ENCODE measurements at regions not wholly inside any gene's neighbourhood (a gene's known extent, or its start where the extent isn't known, plus 50 kb on each side); places are given as distances from the start of the nearest gene placed in this dataset.

DNA sequence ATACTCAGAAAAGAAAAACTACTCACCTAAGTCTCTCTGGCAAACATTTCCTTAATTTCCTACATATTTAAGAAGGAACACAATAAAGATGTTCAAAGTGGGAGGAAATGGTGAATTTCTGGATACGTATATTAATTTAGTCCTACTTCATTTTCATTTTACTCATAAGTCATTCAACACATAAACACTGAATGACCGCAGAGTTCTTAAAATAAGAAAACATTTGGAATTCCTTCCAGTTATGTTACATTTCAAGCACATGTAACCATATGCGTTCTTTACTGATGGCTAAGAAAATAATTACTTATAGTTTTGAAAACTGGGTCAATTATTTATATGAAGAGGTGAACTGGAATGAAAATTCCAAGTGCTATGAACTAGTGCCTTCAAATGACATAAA lies 409.3 kb downstream of the BCAT1 start:
- Histone ChIP-seq H2BK120ac (ENCODE audit: low read depth, low read length) (no peak overlapping the region), H3K36me3 (replicated peaks in 1 of 2; ENCODE audit: control insufficient read depth in 2 of 2, insufficient read depth in 2 of 2, low read length in 2 of 2) (peaks cover 0 to 3% of the 10 kb centered on the region in 2 donors), H2AK5ac (ENCODE audit: low read depth, low read length) (no peak overlapping the region), H3K27ac (replicated peaks; ENCODE audit: low read length) (no peak overlapping the region), H2BK5ac (ENCODE audit: low read length) (no peak overlapping the region), H3K9ac (ENCODE audit: low read depth, low read length, poor library complexity) (no peak overlapping the region), H3K23ac (ENCODE audit: low read depth, low read length, poor library complexity) (no peak overlapping the region), H4K8ac (ENCODE audit: low read depth, low read length) (no peak overlapping the region), H3K14ac (ENCODE audit: low read length) (no peak overlapping the region), H3K4me2 (ENCODE audit: insufficient read depth, low read length, poor library complexity, severe bottlenecking) (no peak overlapping the region), H4K91ac (ENCODE audit: low read depth, low read length, poor library complexity) (no peak overlapping the region), H2BK15ac (ENCODE audit: low read length) (no peak overlapping the region), H3K9me3 (replicated peaks in 1 of 2; ENCODE audit: control insufficient read depth in 2 of 2, insufficient read depth in 1 of 2, low read depth in 1 of 2, low read length in 2 of 2) (peaks cover 0 to 5% of the 10 kb centered on the region in 2 donors), H3K79me1 (ENCODE audit: low read depth, low read length) (no peaks in the 10 kb centered on the region), H3K18ac (ENCODE audit: low read length) (no peak overlapping the region), H3K4me3 (ENCODE audit: low read length in 2 of 2) (no peak overlapping the region), H3K27me3 (ENCODE audit: control insufficient read depth in 3 of 3, insufficient read depth in 3 of 3, low read depth in 1 of 3, low read length in 3 of 3) (no peaks in the 10 kb centered on the region), H3K4me1 (ENCODE audit: control insufficient read depth in 2 of 2, insufficient read depth in 1 of 2, low read depth in 1 of 2, low read length in 2 of 2) (peaks cover 12 to 26% of the 10 kb centered on the region in 2 donors), H3K4ac (ENCODE audit: low read length) (no peak overlapping the region), H2BK12ac (ENCODE audit: low read length) (no peak overlapping the region), H2AFZ (ENCODE audit: low read length) (no peak overlapping the region)
- WGBS, 2 donors (ENCODE audit: extremely low coverage in 2 of 2, insufficient read length in 2 of 2, insufficient replicate concordance in 1 of 2): no CpG with 5 or more reads among the region's 3 CpGs
- no peak for DNase-seq (ENCODE audit: low spot score)

DNA sequence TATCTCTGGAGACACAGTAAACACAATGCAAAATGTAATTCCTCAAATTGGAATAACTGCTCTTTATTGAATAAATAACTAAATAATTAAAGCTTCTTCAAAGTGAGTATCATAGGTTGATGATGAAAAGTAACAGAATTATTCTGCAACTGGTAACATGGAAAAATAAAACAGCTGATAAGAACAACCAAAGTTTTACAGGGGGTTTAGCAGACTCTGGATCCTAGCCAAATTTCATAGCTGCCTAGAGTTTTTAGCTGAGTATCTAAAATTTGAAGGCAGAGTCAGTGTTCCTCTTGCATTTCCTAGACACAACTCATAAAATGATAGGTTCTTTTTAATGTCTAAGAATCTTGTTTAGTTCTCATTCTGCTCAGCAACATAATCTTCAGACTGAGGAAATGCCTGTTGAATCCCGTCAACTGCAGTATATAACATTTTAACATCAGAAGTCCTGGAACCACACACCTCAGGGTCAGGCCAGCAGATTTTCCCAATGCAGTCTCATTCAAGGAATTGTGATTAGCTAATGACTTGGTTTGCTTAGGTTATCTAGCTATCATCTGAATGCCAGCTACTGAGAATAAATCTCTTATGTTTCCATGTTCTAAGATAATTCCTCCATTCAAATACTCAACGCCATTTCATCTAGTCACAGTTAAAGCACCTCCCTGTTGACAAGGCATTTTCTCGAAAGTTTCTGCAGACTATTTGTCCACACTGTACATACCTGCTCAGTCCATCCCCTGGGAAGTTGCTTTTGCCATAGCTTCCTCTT lies 411.6 kb downstream of the BCAT1 start:
- Histone ChIP-seq H3K36me3 (replicated peaks in 1 of 2; ENCODE audit: control insufficient read depth in 2 of 2, insufficient read depth in 2 of 2, low read length in 2 of 2) (no peaks in the 10 kb centered on the region), H3K4me3 (ENCODE audit: low read length in 2 of 2) (no peak overlapping the region), H3K9me3 (replicated peaks in 1 of 2; ENCODE audit: control insufficient read depth in 2 of 2, insufficient read depth in 1 of 2, low read depth in 1 of 2, low read length in 2 of 2) (no peaks in the 10 kb centered on the region), H3K23ac (ENCODE audit: low read depth, low read length, poor library complexity) (no peak overlapping the region), H4K8ac (ENCODE audit: low read depth, low read length) (no peak overlapping the region), H3K79me1 (ENCODE audit: low read depth, low read length) (no peaks in the 10 kb centered on the region), H2BK12ac (ENCODE audit: low read length) (no peak overlapping the region), H3K18ac (ENCODE audit: low read length) (no peak overlapping the region), H4K91ac (ENCODE audit: low read depth, low read length, poor library complexity) (no peak overlapping the region), H2AFZ (ENCODE audit: low read length) (no peak overlapping the region), H3K14ac (ENCODE audit: low read length) (no peak overlapping the region), H3K27ac (replicated peaks; ENCODE audit: low read length) (no peak overlapping the region), H3K4me1 (ENCODE audit: control insufficient read depth in 2 of 2, insufficient read depth in 1 of 2, low read depth in 1 of 2, low read length in 2 of 2) (peaks cover 14 to 36% of the 10 kb centered on the region in 2 donors), H2BK120ac (ENCODE audit: low read depth, low read length) (no peak overlapping the region), H2BK15ac (ENCODE audit: low read length) (no peak overlapping the region), H2AK5ac (ENCODE audit: low read depth, low read length) (no peak overlapping the region), H3K4me2 (ENCODE audit: insufficient read depth, low read length, poor library complexity, severe bottlenecking) (no peak overlapping the region), H3K4ac (ENCODE audit: low read length) (no peak overlapping the region), H2BK5ac (ENCODE audit: low read length) (no peak overlapping the region), H3K27me3 (ENCODE audit: control insufficient read depth in 3 of 3, insufficient read depth in 3 of 3, low read depth in 1 of 3, low read length in 3 of 3) (no peaks in the 10 kb centered on the region), H3K9ac (ENCODE audit: low read depth, low read length, poor library complexity) (no peak overlapping the region)
- no CpG with 5 or more reads among the region's 3 CpGs for WGBS, 2 donors (ENCODE audit: extremely low coverage in 2 of 2, insufficient read length in 2 of 2, insufficient replicate concordance in 1 of 2)
- DNase-seq (ENCODE audit: low spot score): no peak

- H3K18ac ChIP-seq (ENCODE audit: low read length): no peak overlapping the region
- no peak overlapping the region for H2BK120ac ChIP-seq (ENCODE audit: low read depth, low read length)
- H2AK5ac ChIP-seq (ENCODE audit: low read depth, low read length): no peak overlapping the region
- no peak overlapping the region for H4K91ac ChIP-seq (ENCODE audit: low read depth, low read length, poor library complexity)
- H3K36me3 ChIP-seq (replicated peaks in 1 of 2; ENCODE audit: control insufficient read depth in 2 of 2, insufficient read depth in 2 of 2, low read length in 2 of 2): no peaks in the 10 kb centered on the region
- H3K23ac ChIP-seq (ENCODE audit: low read depth, low read length, poor library complexity): no peak overlapping the region
- no peak overlapping the region for H2BK15ac ChIP-seq (ENCODE audit: low read length)
- H3K4me3 ChIP-seq (ENCODE audit: low read length in 2 of 2): no peak overlapping the region
- no peak overlapping the region for H4K8ac ChIP-seq (ENCODE audit: low read depth, low read length)
- no peak overlapping the region for H2AFZ ChIP-seq (ENCODE audit: low read length)
- no peaks in the 10 kb centered on the region for H3K9me3 ChIP-seq (replicated peaks in 1 of 2; ENCODE audit: control insufficient read depth in 2 of 2, insufficient read depth in 1 of 2, low read depth in 1 of 2, low read length in 2 of 2)
- H3K4me2 ChIP-seq (ENCODE audit: insufficient read depth, low read length, poor library complexity, severe bottlenecking): no peak overlapping the region
- no peak overlapping the region for H3K4ac ChIP-seq (ENCODE audit: low read length)
- H3K79me1 ChIP-seq (ENCODE audit: low read depth, low read length): no peaks in the 10 kb centered on the region
- peaks cover 14 to 31% of the 10 kb centered on the region in 2 donors for H3K4me1 ChIP-seq (ENCODE audit: control insufficient read depth in 2 of 2, insufficient read depth in 1 of 2, low read depth in 1 of 2, low read length in 2 of 2)
- H2BK12ac ChIP-seq (ENCODE audit: low read length): no peak overlapping the region
- WGBS, 2 donors (ENCODE audit: extremely low coverage in 2 of 2, insufficient read length in 2 of 2, insufficient replicate concordance in 1 of 2): no CpG with 5 or more reads among the region's 6 CpGs
- DNase-seq (ENCODE audit: low spot score): no peak
- H3K14ac ChIP-seq (ENCODE audit: low read length): no peak overlapping the region
- no peaks in the 10 kb centered on the region for H3K27me3 ChIP-seq (ENCODE audit: control insufficient read depth in 3 of 3, insufficient read depth in 3 of 3, low read depth in 1 of 3, low read length in 3 of 3)
- no peak overlapping the region for H2BK5ac ChIP-seq (ENCODE audit: low read length)
- no peak overlapping the region for H3K9ac ChIP-seq (ENCODE audit: low read depth, low read length, poor library complexity)
- H3K27ac ChIP-seq (replicated peaks; ENCODE audit: low read length): no peak overlapping the region
Measured at GRCh38 chr12:24535334-24536069, 413.4 kb downstream of the BCAT1 start.

- no peaks in the 10 kb centered on the region for H3K79me1 ChIP-seq (ENCODE audit: low read depth, low read length)
- H3K9me3 ChIP-seq (replicated peaks in 1 of 2; ENCODE audit: control insufficient read depth in 2 of 2, insufficient read depth in 1 of 2, low read depth in 1 of 2, low read length in 2 of 2): no peaks in the 10 kb centered on the region
- no peak overlapping the region for H4K8ac ChIP-seq (ENCODE audit: low read depth, low read length)
- no peak overlapping the region for H3K27ac ChIP-seq (replicated peaks; ENCODE audit: low read length)
- no peak overlapping the region for H3K23ac ChIP-seq (ENCODE audit: low read depth, low read length, poor library complexity)
- H3K4me3 ChIP-seq (ENCODE audit: low read length in 2 of 2): no peak overlapping the region
- H3K14ac ChIP-seq (ENCODE audit: low read length): no peak overlapping the region
- no peak overlapping the region for H3K18ac ChIP-seq (ENCODE audit: low read length)
- no peak overlapping the region for H3K4ac ChIP-seq (ENCODE audit: low read length)
- no peak overlapping the region for H2BK15ac ChIP-seq (ENCODE audit: low read length)
- no peak overlapping the region for H2AFZ ChIP-seq (ENCODE audit: low read length)
- no peak overlapping the region for H3K9ac ChIP-seq (ENCODE audit: low read depth, low read length, poor library complexity)
- H2BK12ac ChIP-seq (ENCODE audit: low read length): no peak overlapping the region
- no peak overlapping the region for H4K91ac ChIP-seq (ENCODE audit: low read depth, low read length, poor library complexity)
- no peak overlapping the region for H2AK5ac ChIP-seq (ENCODE audit: low read depth, low read length)
- no CpG with 5 or more reads among the region's 4 CpGs for WGBS, 2 donors (ENCODE audit: extremely low coverage in 2 of 2, insufficient read length in 2 of 2, insufficient replicate concordance in 1 of 2)
- no peak overlapping the region for H3K4me2 ChIP-seq (ENCODE audit: insufficient read depth, low read length, poor library complexity, severe bottlenecking)
- no peaks in the 10 kb centered on the region for H3K36me3 ChIP-seq (replicated peaks in 1 of 2; ENCODE audit: control insufficient read depth in 2 of 2, insufficient read depth in 2 of 2, low read length in 2 of 2)
- no peak for DNase-seq (ENCODE audit: low spot score)
- no peak overlapping the region for H2BK5ac ChIP-seq (ENCODE audit: low read length)
- no peak overlapping the region for H2BK120ac ChIP-seq (ENCODE audit: low read depth, low read length)
- H3K4me1 ChIP-seq (ENCODE audit: control insufficient read depth in 2 of 2, insufficient read depth in 1 of 2, low read depth in 1 of 2, low read length in 2 of 2): peaks cover 14 to 25% of the 10 kb centered on the region in 2 donors
- no peaks in the 10 kb centered on the region for H3K27me3 ChIP-seq (ENCODE audit: control insufficient read depth in 3 of 3, insufficient read depth in 3 of 3, low read depth in 1 of 3, low read length in 3 of 3)
Measured at GRCh38 chr12:24534622-24535021, 414.3 kb downstream of the BCAT1 start.
